K562 (cell line): ENCODE measurements at regions not wholly inside any gene's neighbourhood (a gene's known extent, or its start where the extent isn't known, plus 50 kb on each side); places are given as distances from the start of the nearest gene placed in this dataset.

ENCODE experiments used
- GABPA ChIP-seq: fragments of 200-800 bp; sonication (Bioruptor generic); conservative IDR thresholded peaks from 2 replicates; pipeline ENCODE4 v1.6.1; 2016; ENCODE audit warnings: low read depth, missing genetic modification characterization, missing compliant biosample characterization
- MAFK ChIP-seq: IDR thresholded peaks from 2 replicates; pipeline ENCODE4 v1.6.1; 2011; ENCODE audit warnings: low read length, improper control_type of control experiment
- MTA3 ChIP-seq: fragments of 450-650 bp; formaldehyde crosslinking; IDR thresholded peaks from 2 replicates; pipeline ENCODE4 v1.6.1; 2017; ENCODE audit warnings: mild to moderate bottlenecking, borderline replicate concordance
- MXI1 ChIP-seq: IDR thresholded peaks from 2 replicates; pipeline ENCODE4 v1.6.1; 2011; ENCODE audit warnings: low read depth, mild to moderate bottlenecking, improper control_type of control experiment, low read length
- MYC ChIP-seq, 2 experiments: fragments of 250-450 bp in 1 of 2; sonication (Bioruptor Pico) in 1 of 2; IDR thresholded peaks; 2 replicates each; pipeline versions ENCODE4 v1.5.1 to v1.6.1; 2012 to 2021; ENCODE audit warnings: low read depth in 2 of 2, borderline replicate concordance in 1 of 2, improper control_type of control experiment in 1 of 2, low read length in 1 of 2, mild to moderate bottlenecking in 1 of 2, moderate library complexity in 1 of 2
- NFATC3 ChIP-seq: fragments of 450-650 bp; IDR thresholded peaks from 2 replicates; pipeline ENCODE4 v1.6.1; 2017; ENCODE audit warnings: mild to moderate bottlenecking
- NFXL1 ChIP-seq: fragments of 450-650 bp; formaldehyde crosslinking; IDR thresholded peaks from 2 replicates; pipeline ENCODE4 v1.4.0; 2021; ENCODE audit warnings: mild to moderate bottlenecking
- RBM22 ChIP-seq: fragments of 200-400 bp; formaldehyde crosslinking; IDR thresholded peaks from 2 replicates; pipeline ENCODE4 v1.6.1; 2018; ENCODE audit warnings: low read length, low read depth; ENCODE audit not compliant: poor library complexity, severe bottlenecking
- SETDB1 ChIP-seq: IDR thresholded peaks from one replicate; pipeline ENCODE4 v1.6.1; 2012; ENCODE audit warnings: low read length, control low read depth, inconsistent platforms
- SRSF1 ChIP-seq: fragments of 200-400 bp; formaldehyde crosslinking; IDR thresholded peaks from 2 replicates; pipeline ENCODE4 v1.6.1; 2017; ENCODE audit warnings: mild to moderate bottlenecking, low read depth, low read length, moderate library complexity
- TCF7L2 ChIP-seq: fragments of 150-350 bp; IDR thresholded peaks from 2 replicates; pipeline ENCODE4 v1.6.1; 2016; ENCODE audit warnings: low read depth, mild to moderate bottlenecking, low read length, moderate library complexity
- ZNF830 ChIP-seq: fragments of 250-450 bp; sonication (Bioruptor Pico); IDR thresholded peaks from 2 replicates; pipeline ENCODE4 v1.5.0; 2021; ENCODE audit warnings: mild to moderate bottlenecking
- TF ChIP-seq, protein P1 (sequence below), 3 experiments: IDR thresholded peaks in 2 of 3; conservative IDR thresholded peaks in 1 of 3; 2 replicates each; pipeline ENCODE4 v1.5.1; 2011 to 2012; ENCODE audit warnings: low read length in 3 of 3, mild to moderate bottlenecking in 3 of 3, control low read depth in 2 of 3, improper control_type of control experiment in 1 of 3, inconsistent platforms in 1 of 3, low read depth in 1 of 3, mixed read lengths in 1 of 3, moderate library complexity in 1 of 3; ENCODE audit not compliant: insufficient read depth in 2 of 3

GRCh38 chr9:556675-557074 is 284.8 kb upstream of the DMRT1 start:
- TF ChIP-seq MTA3 (no peak), ZNF830 (CRISPR knock-in tag) (no peak), NFATC3 (no peak), NFXL1 (CRISPR knock-in tag) (no peak), MXI1 (no peak), MYC (IDR thresholded peaks at IDR 0.05; ENCODE audit: low read depth, low read length) (no peak), MYC (CRISPR knock-in tag; IDR thresholded peaks at IDR 0.05; ENCODE audit: borderline replicate concordance, low read depth) (no peak), SETDB1 (no peak), SRSF1 (no peak), GABPA (tag) (no peak), TCF7L2 (no peak), MAFK (no peak), RBM22 (no peak)
- TF ChIP-seq, protein P1, sequence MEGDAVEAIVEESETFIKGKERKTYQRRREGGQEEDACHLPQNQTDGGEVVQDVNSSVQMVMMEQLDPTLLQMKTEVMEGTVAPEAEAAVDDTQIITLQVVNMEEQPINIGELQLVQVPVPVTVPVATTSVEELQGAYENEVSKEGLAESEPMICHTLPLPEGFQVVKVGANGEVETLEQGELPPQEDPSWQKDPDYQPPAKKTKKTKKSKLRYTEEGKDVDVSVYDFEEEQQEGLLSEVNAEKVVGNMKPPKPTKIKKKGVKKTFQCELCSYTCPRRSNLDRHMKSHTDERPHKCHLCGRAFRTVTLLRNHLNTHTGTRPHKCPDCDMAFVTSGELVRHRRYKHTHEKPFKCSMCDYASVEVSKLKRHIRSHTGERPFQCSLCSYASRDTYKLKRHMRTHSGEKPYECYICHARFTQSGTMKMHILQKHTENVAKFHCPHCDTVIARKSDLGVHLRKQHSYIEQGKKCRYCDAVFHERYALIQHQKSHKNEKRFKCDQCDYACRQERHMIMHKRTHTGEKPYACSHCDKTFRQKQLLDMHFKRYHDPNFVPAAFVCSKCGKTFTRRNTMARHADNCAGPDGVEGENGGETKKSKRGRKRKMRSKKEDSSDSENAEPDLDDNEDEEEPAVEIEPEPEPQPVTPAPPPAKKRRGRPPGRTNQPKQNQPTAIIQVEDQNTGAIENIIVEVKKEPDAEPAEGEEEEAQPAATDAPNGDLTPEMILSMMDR (IDR thresholded peaks at IDR 0.05 in 2 of 3, conservative IDR thresholded peaks at IDR 0.05 in 1 of 3; ENCODE audit: insufficient read depth in 2 of 3, low read depth in 1 of 3, low read length in 3 of 3), result no peak
